HUDEP-2 (cell line): ENCODE measurements at regions not wholly inside any gene's neighbourhood (a gene's known extent, or its start where the extent isn't known, plus 50 kb on each side); places are given as distances from the start of the nearest gene placed in this dataset.

Experiments
- DNase-seq, 76 experiments: peaks; one replicate each; lab custom pipeline; 2025; ENCODE audit not compliant: unreplicated experiment in 76 of 76; lab: John Stamatoyannopoulos, UW

DNA sequence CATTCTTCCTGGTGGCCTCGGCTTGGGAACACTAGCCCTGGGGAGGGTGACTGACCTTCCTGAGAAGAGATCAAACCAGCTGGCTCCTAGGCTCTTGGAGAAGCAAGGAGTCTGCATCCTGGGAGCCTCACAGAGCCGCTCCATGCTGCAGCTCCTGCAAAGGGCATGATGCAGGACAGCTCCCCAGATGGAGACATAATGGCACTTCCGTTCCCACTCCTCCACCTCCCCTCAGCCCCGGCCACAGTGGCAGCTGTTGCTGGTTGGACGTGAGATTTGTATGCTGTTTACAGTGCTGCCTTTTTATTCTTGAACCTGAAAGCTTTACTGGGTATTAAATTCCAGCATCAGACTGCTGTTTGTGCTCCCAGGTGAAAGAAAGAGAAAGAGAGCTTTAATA, 83.7 kb upstream of the CTTNBP2NL start:
- DNase-seq: no peak

- DNase-seq: no peak
Observed at GRCh38 chr1:112312879-112313278, 83.1 kb upstream of the CTTNBP2NL start.

GRCh38 chr1:112316254-112316913, 79.6 kb upstream of the CTTNBP2NL start:
- DNase-seq: no peak

- DNase-seq: no peak
Observed at GRCh38 chr1:112317140-112317539, 78.9 kb upstream of the CTTNBP2NL start.

GRCh38 chr1:112317611-112318062, 78.4 kb upstream of the CTTNBP2NL start:
- DNase-seq: no peak

GRCh38 chr1:112318263-112318662, 77.8 kb upstream of the CTTNBP2NL start:
- no peak for DNase-seq

DNA sequence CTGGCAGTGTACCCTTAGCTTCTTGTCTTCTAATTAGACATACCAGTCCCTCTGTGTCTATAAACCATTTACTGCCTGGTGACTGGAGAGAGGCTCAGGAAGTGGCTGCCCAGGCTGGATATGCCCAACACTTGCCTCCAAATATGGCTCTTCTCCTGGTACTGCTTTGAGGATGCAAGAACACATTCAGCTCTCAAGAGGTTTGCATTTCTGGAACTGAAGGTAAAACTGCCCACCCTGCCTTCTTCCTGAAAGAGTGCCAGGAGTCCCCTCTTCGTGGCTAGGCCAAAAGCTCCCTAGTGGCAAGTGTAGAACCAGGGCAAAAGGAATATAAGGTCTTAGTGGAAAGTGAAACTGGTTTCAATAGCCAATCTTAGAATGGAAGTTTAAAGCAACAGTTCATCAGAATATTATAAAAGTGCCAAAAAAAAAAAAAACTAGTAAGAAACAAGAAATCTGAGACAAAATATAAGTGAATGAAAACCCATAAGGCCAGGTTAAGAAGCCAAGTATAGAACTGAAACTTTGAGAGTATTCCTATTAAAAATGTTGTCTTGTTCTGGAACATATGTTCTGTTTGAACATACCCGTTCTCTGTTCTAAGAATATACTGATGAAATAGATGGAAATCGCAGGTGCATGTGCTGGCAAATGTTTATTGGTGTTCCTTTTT, 77.2 kb upstream of the CTTNBP2NL start:
- DNase-seq: no peak

DNA sequence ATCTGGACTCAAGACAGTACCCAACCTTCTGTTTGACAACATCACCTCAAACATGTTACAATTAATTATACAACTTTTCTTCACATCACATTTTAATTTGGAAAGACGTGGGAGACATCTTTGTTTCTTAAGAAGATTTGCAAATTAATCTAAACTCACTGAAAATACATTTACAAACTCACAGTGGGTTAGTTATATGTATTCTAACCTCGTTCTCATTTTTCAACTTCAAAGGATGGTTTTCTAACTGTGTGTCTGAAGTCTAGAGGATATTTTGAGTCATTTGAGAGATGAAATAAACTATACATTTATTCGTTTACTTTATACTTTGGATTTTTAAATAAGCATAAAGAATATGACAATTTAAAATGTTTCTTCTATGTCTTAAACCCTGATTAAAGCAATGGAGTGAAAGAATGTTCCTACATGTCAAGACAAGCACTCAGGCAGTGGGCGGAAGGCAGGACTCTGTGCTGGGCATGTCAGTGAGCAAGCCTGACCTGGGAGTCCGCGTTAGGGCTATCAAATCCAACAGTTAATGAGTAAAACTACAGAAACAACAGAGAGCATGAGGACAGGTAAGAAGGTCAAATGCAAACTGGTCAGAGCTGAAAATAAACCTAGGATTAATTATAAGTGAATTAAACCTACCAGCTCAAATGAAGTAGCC, 76.5 kb upstream of the CTTNBP2NL start:
- no peak for DNase-seq

DNA sequence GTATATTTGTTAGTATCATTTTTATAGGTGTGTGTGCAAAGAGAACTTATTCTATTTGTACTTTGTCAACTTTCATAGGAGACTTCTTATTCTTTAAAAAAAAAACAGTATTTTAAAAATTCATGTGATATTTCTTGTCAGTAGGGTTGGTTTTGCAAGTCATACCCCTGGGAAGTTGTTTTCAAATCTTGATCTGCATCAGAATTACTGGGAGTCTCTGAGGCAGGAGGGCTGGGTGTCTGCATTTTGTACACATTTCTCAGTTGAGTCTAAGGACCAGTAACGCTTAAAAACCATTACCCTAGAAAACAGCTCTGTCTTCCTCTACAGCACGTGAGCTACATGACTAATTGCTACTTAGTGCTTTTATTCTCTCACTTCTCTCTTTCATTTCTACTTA, 76.0 kb upstream of the CTTNBP2NL start:
- no peak for DNase-seq

DNA sequence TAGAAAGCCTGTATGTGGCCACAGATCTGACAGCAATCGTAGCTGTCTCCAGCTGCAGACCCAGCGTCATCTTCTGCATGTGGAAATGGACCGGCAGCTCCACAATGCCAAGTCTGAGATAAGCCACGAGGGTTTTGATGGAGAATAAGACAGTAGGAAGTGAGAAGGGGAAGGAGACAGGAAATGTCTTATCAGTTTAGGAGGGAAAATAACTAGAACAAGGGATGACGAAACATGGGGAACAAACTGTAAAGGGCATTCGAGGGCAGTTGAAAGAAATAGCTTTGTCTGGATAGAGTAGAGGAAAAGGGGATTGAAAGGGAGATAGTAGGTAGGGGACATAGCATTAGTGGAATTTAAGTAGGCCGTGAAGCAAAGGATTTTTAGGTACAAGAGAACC, 74.0 kb upstream of the CTTNBP2NL start:
- no peak for DNase-seq

- no peak for DNase-seq
Observed at GRCh38 chr1:112322983-112323678, 72.9 kb upstream of the CTTNBP2NL start.

- DNase-seq: no peak
Observed at GRCh38 chr1:112325504-112325903, 70.5 kb upstream of the CTTNBP2NL start.

GRCh38 chr1:112328600-112328999, 67.4 kb upstream of the CTTNBP2NL start:
- no peak for DNase-seq

DNA sequence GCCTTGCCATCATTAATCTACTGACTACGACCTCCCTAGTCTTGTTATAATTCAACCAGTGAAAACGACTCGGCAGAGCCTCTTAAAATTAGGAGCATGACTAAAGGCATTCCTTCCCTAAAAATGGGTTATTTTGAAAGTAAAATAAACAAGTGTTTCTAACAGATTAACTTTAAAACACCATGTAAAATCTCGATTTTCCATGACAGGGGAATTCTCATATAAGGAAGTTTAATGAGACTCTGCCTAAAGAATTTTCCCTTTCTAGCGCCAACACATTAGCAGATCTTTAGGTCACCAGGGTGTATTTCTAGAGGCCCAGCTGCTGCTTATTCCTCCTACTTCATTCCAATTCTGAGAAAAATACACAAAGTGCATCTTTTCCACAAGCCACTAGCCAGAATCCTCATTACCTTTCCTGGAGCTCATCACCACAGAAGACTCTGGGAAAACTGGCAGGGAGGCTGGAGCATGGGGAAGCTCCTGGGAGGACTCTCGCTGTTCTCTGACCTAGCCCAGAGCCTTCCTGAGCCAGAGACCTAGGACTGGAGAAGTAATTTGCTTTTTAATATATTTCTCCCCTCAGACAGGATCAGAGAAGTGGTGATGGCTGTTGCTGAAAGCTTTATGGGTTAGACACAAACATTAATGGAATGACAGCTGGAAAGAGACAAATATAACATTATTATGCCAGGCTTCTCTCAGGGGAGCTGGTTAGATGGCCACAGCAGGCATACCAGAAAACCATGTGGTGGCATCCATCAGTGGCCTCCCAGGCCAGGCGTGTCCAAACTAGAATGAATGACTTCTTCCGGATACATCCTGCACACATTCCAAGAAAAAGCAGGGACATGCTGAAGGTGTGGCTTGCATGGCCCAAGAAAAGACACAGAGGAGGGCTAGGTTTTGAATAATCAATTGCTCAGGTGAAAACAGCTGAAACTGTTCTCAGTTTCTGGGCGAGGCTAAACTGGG, 63.6 kb upstream of the CTTNBP2NL start:
- DNase-seq: no peak

DNA sequence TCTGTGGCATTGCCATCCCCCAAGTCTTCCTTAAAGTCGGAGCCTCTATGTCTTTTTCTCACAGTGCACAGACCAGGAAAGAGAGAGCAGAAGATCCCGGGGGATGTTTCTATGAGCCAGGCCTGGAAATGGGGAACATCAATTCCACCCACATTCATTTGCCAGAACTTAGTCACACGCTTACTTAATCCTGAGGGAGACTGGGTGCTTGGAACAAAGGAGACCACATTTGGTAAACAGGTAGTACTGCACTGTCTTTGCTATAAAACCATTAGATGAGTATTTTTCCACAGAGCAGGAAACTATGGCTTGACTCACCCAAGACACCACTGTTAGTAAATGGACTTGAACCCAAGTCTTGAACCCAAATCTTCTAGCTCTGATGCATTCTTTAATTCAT, 60.7 kb upstream of the CTTNBP2NL start:
- DNase-seq: no peak

DNA sequence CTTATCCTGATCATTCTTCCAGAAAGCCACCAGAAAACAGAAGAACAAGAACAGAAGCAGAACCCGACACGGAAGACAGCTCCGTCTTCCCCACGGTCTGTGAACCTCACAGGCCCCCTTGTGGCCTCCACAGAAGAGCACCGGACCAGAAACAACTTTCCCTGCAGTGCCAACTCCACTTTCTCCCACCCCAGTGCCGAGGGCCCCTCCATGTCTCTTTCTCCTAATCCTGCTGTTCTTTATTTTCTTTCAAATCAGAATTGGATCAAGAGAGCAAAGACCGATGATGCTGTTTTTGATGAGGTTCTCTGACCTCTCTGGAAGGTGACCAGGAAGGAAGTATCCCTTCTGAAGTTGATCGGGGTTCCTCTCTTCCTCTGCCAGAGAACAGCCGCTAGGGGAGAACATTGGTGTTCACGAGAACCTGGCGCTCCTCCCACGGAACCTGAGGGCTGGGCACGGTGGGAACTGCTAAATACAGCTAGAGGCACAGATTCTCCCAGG, 58.9 kb upstream of the CTTNBP2NL start:
- peak in 18 of 76 experiments; percentile 1 to 19 (median 8) for DNase-seq

GRCh38 chr1:112341986-112342385, 54.0 kb upstream of the CTTNBP2NL start:
- DNase-seq: no peak

GRCh38 chr1:112342558-112342957, 53.5 kb upstream of the CTTNBP2NL start:
- no peak for DNase-seq

DNA sequence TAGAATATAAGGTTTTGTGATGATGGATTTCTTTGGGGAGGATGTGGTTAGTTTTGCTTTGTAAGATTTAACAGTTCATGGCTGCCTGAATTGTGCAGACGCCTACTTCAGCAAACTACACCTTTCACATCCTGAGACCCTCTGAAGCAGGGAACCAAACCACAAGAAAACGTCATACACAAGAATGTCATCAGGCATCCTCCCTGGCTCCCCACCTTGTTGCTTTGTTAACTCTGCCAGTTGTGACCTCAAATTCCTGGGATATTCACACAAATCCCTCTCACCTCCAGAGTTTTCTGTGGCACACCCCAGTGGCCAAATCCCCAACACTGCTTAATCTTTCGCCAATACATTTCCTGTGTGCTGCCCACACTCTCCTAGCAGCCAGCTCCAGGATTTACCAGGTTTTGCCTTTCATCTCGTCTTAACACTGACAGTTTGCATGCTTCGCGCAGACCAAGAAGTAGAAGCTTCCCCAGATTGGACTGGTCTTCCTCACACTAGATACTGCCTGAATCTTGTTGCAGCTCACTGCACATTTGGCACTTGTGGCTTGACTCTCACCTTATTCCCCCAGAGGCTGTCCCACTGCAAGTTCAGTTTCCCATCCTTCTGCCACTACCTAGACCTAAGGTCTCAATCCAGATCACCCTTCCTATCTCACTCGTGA, 51.1 kb upstream of the CTTNBP2NL start:
- DNase-seq: no peak
